ENCODE measurements at regions not wholly inside any gene's neighbourhood (a gene's known extent, or its start where the extent isn't known, plus 50 kb on each side); places are given as distances from the start of the nearest gene placed in this dataset.

DNA sequence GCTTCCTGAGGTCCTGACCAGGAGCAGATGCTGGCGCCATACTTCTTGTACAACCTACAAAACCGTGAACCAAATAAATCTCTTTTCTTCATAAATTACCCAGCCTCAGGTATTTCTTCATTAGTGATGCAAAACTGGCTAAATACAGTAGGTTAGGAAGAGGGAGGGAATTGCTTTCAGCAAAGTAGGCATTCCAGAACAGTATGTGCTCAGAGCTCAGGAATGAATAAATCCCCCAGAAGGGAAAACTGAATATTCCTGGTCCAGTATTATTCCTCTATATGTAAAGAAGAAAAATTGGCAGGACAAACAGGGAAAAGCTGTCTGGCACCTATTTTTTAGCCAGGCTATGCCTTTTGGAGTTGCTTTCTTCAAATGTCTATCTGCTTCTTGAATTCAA lies 577.1 kb downstream of the PSAT1 start:
- intact Hi-C loops (cut with DNase I; ENCODE audit: low total_unique reads), result no loop called here
- Histone ChIP-seq H3K4me3 (no peak overlapping the region), H3K9me3 (no peaks in the 10 kb centered on the region), H3K27me3 (no peaks in the 10 kb centered on the region), H3K36me3 (ENCODE audit: low read depth, missing control alignments) (no peaks in the 10 kb centered on the region), H3K27ac (no peak overlapping the region), H3K4me1 (no peaks in the 10 kb centered on the region)
- TF ChIP-seq, protein P1, sequence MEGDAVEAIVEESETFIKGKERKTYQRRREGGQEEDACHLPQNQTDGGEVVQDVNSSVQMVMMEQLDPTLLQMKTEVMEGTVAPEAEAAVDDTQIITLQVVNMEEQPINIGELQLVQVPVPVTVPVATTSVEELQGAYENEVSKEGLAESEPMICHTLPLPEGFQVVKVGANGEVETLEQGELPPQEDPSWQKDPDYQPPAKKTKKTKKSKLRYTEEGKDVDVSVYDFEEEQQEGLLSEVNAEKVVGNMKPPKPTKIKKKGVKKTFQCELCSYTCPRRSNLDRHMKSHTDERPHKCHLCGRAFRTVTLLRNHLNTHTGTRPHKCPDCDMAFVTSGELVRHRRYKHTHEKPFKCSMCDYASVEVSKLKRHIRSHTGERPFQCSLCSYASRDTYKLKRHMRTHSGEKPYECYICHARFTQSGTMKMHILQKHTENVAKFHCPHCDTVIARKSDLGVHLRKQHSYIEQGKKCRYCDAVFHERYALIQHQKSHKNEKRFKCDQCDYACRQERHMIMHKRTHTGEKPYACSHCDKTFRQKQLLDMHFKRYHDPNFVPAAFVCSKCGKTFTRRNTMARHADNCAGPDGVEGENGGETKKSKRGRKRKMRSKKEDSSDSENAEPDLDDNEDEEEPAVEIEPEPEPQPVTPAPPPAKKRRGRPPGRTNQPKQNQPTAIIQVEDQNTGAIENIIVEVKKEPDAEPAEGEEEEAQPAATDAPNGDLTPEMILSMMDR (IDR thresholded peaks at IDR 0.05), result no peak
- TF ChIP-seq POLR2A (IDR thresholded peaks at IDR 0.05), result no peak
- no peak for DNase-seq
- WGBS, 2 donors, result 91 to 93% methylated on average over 2 of the region's 2 CpGs

DNA sequence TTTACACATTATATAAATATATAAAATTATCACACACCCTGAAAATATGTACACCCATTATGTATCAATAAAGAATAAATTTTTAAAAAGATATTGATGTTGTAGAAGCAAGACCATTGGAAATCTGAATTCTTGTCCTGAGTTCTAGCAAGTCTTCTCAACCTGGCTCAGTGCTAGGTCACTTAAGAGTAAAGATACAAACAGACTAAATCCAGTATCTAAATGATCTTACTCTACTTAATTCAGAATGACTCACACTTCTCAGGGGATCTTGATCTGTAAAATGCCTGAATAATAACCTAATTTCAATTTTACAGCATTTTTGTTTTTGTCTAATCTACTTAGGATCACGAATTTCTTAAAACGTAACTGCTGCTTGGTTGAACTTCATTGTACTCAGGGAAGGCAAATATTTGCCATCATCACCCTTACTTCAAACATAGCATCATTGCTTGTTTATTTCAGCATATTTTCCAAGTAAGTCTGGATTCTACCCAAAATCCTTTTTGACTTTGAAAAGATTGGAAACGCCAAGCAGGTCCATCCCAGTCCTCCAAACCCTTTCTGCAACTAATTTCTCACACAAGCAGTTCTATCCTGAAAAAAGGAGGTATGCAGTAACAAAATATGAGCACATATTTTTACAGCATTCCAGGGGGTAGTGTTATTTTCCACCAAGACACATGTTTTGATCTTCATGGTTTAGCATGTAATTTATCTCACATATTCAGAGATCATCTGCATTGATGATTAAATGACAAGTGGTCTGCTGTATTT lies 582.6 kb downstream of the PSAT1 start:
- WGBS, 2 donors, result 67 to 72% methylated on average over 3 of the region's 3 CpGs
- intact Hi-C loops (cut with DNase I; ENCODE audit: low total_unique reads), result no loop called here

DNA sequence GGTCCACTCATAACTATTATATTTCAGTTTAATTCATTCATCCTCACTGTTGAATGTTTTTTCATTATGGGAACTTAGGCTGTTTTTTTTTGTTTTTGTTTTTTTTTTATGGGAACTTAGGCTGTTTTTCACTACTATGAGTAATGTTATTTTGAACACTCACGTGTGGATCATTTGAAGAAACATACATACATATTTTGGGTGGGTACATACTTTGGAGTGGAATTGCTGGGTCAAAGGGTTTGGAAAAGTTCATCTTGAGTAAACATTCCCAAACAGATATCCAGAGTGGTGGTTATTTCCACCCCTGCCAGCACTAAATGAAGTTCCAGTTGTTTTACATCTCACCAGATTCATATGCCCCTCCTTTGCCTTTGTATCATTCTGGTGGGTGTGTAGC lies 584.4 kb downstream of the PSAT1 start:
- 71 to 78% methylated on average over 1 of the region's 1 CpG for WGBS, 2 donors
- intact Hi-C loops (cut with DNase I; ENCODE audit: low total_unique reads), result no loop called here
- TF ChIP-seq, protein P1 (IDR thresholded peaks at IDR 0.05), result no peak
- TF ChIP-seq POLR2A (IDR thresholded peaks at IDR 0.05), result no peak
- Histone ChIP-seq H3K4me1 (no peaks in the 10 kb centered on the region), H3K27ac (no peak overlapping the region), H3K4me3 (no peak overlapping the region), H3K9me3 (no peaks in the 10 kb centered on the region), H3K36me3 (ENCODE audit: low read depth, missing control alignments) (no peaks in the 10 kb centered on the region), H3K27me3 (no peaks in the 10 kb centered on the region)
- DNase-seq, result no peak

More for the DNA sequence above, 582.6 kb downstream of the PSAT1 start:
- H3K36me3 ChIP-seq (ENCODE audit: low read depth, missing control alignments), result no peaks in the 10 kb centered on the region
- no peak for DNase-seq
- no peak overlapping the region for H3K4me3 ChIP-seq
- H3K9me3 ChIP-seq, result no peaks in the 10 kb centered on the region
- H3K27me3 ChIP-seq, result no peaks in the 10 kb centered on the region
- H3K27ac ChIP-seq, result no peak overlapping the region
- TF ChIP-seq, protein P1 (IDR thresholded peaks at IDR 0.05), result no peak
- TF ChIP-seq POLR2A (IDR thresholded peaks at IDR 0.05), result no peak
- H3K4me1 ChIP-seq, result no peaks in the 10 kb centered on the region

DNA sequence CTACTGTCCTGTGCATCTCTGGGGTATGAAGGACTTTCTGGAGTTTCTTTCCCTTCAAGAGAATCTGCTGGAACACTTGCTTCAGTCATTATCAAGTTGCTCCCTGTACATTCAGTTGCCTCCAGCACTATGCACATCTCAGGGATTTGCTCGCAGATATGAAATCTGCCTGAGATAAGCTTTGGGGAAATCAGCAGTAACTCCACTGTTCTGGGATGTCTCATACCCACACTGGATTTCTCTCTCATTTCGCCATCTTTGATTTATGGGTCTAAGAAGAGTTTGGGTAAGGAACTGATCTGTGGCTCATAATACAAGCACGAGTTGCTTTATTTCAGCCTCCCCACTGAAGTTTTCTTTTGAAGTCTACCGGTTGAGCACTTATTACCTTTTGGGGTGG lies 585.6 kb downstream of the PSAT1 start:
- no peaks in the 10 kb centered on the region for H3K9me3 ChIP-seq
- intact Hi-C loops (cut with DNase I; ENCODE audit: low total_unique reads), result no loop called here
- no peak overlapping the region for H3K27ac ChIP-seq
- no peaks in the 10 kb centered on the region for H3K36me3 ChIP-seq (ENCODE audit: low read depth, missing control alignments)
- H3K27me3 ChIP-seq, result no peaks in the 10 kb centered on the region
- DNase-seq, result no peak
- no peak for TF ChIP-seq POLR2A (IDR thresholded peaks at IDR 0.05)
- TF ChIP-seq, protein P1 (IDR thresholded peaks at IDR 0.05), result no peak
- no peaks in the 10 kb centered on the region for H3K4me1 ChIP-seq
- WGBS, 2 donors, result 82% methylated on average over 4 of the region's 4 CpGs
- no peak overlapping the region for H3K4me3 ChIP-seq

DNA sequence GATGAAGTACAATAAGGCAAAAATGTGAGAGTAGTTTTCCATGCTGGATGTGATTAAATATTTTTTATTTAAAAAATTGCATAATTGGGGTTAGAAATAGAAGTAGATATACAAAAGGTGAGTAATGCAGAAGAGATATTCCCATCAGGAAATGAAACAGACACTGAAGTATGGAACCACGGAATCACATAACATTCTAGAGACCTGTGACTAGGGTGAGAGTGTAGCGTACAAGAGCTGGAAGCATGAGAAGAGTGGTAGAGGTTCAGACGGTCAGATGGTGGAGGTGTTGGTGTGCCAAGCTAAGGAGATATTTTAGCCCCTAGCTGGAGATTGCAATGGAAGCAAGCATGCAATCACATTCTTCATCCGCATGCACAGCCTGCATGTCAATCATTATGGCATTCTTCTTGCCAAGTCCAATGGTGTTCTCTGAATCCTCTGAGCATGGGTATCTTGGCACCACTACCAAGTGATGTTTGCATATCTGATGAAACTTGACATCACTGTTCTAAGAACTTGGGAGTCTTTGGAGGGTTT lies 587.8 kb downstream of the PSAT1 start:
- Histone ChIP-seq H3K36me3 (ENCODE audit: low read depth, missing control alignments) (no peaks in the 10 kb centered on the region), H3K4me3 (no peak overlapping the region), H3K9me3 (no peaks in the 10 kb centered on the region), H3K4me1 (no peaks in the 10 kb centered on the region), H3K27me3 (no peaks in the 10 kb centered on the region), H3K27ac (no peak overlapping the region)
- intact Hi-C loops (cut with DNase I; ENCODE audit: low total_unique reads), result no loop called here
- 83 to 87% methylated on average over 4 of the region's 4 CpGs for WGBS, 2 donors
- TF ChIP-seq POLR2A (IDR thresholded peaks at IDR 0.05), result no peak
- TF ChIP-seq, protein P1 (IDR thresholded peaks at IDR 0.05), result no peak
- no peak for DNase-seq

All from testis (tissue), 2 donors.